Caco-2 (cell line): ENCODE measurements at regions not wholly inside any gene's neighbourhood (a gene's known extent, or its start where the extent isn't known, plus 50 kb on each side); places are given as distances from the start of the nearest gene placed in this dataset.

Experiments
- BruUV-seq: library from RNA; stranded (reverse); fragments of 400-500 nt; replicated peaks from 2 replicates; lab custom pipeline; 2021; lab: Mats Ljungman, UMichigan
- CTCF ChIA-PET: fragments of 300-600 bp; sonication (Branson Sonifier 250); formaldehyde crosslinking; loops from one replicate; lab custom pipeline; 2022; ENCODE audit warnings: antibody characterized with exemption; lab: Charles Lee
- POLR2A ChIA-PET: fragments of 300-600 bp; sonication (Branson Sonifier 250); formaldehyde crosslinking; loops from one replicate; lab custom pipeline; 2022; ENCODE audit warnings: antibody characterized with exemption; lab: Charles Lee
- DNase-seq, 2 experiments: peaks; one replicate each; pipeline versions ENCODE4 v3.0.0 to v3.0.0-alpha.2; 2020 to 2022
- H3K27me3 ChIP-seq: replicated peaks from 2 replicates; pipeline ENCODE4 v1.6.0; 2011; ENCODE audit warnings: low read length; ENCODE audit not compliant: control insufficient read depth, insufficient read depth
- H3K36me3 ChIP-seq: 2 replicates; pipeline ENCODE4 v1.5.1; 2011; ENCODE audit warnings: low read length; ENCODE audit not compliant: control insufficient read depth, insufficient read depth
- H3K4me1 ChIP-seq: fragments of 250-450 bp; sonication (Bioruptor Pico); 2 replicates; pipeline ENCODE4 v1.5.1; 2020; ENCODE audit warnings: mild to moderate bottlenecking
- H3K4me3 ChIP-seq: 2 replicates; pipeline ENCODE4 v1.5.1; 2011; ENCODE audit warnings: low read depth, mild to moderate bottlenecking, control low read depth, low read length
- H3K9me3 ChIP-seq: fragments of 250-450 bp; sonication (Bioruptor Pico); 2 replicates; pipeline ENCODE4 v1.5.1; 2020; ENCODE audit warnings: mild to moderate bottlenecking, moderate library complexity
- H3K27ac Mint-ChIP-seq: one replicate; pipeline ENCODE4 v1.8.0; 2022; ENCODE audit warnings: mixed read lengths; ENCODE audit not compliant: unreplicated experiment
- H3K27me3 Mint-ChIP-seq: one replicate; pipeline ENCODE4 v1.8.0; 2022; ENCODE audit warnings: mixed read lengths; ENCODE audit not compliant: insufficient read depth, unreplicated experiment
- H3K36me3 Mint-ChIP-seq: one replicate; pipeline ENCODE4 v1.8.0; 2022; ENCODE audit warnings: mild to moderate bottlenecking, mixed read lengths; ENCODE audit not compliant: insufficient read depth, unreplicated experiment
- H3K4me1 Mint-ChIP-seq: one replicate; pipeline ENCODE4 v1.8.0; 2022; ENCODE audit warnings: low read depth, mixed read lengths; ENCODE audit not compliant: unreplicated experiment
- H3K4me3 Mint-ChIP-seq: one replicate; pipeline ENCODE4 v1.8.0; 2022; ENCODE audit warnings: mild to moderate bottlenecking, moderate library complexity, mixed read lengths; ENCODE audit not compliant: unreplicated experiment
- H3K9me3 Mint-ChIP-seq: one replicate; pipeline ENCODE4 v1.8.0; 2022; ENCODE audit warnings: mixed read lengths; ENCODE audit not compliant: unreplicated experiment
- CTCF ChIP-seq, 2 experiments: fragments of 200-600 bp in 1 of 2; IDR thresholded peaks; 1 replicate in 1 of 2; 2 replicates in 1 of 2; pipeline versions ENCODE4 v1.5.1 to v1.8.0; 2011 to 2022; ENCODE audit warnings: antibody characterized with exemption in 1 of 2, control low read depth in 1 of 2, inconsistent platforms in 1 of 2, low read depth in 1 of 2, low read length in 1 of 2, mild to moderate bottlenecking in 1 of 2, moderate library complexity in 1 of 2; ENCODE audit not compliant: insufficient read depth in 1 of 2, severe bottlenecking in 1 of 2, unreplicated experiment in 1 of 2
- intact Hi-C: fragments of 100-400 bp; cut with micrococcal nuclease; formaldehyde crosslinking; loops from one replicate; pipeline ENCODE4 v1.10.0; 2022; ENCODE audit not compliant: unreplicated experiment

- no peaks in the 10 kb centered on the region for H3K36me3 Mint-ChIP-seq
- Histone ChIP-seq H3K9me3 (peaks cover 8% of the 10 kb centered on the region; the same call in 1 of the 2 replicates), H3K4me3 (no peak overlapping the region), H3K36me3 (no peaks in the 10 kb centered on the region), H3K4me1 (peaks cover 16% of the 10 kb centered on the region), H3K27me3 (no peaks in the 10 kb centered on the region)
- ChIA-PET CTCF (interaction anchor here (0.7 kb wide), 1 partner anchor 235 kb away, joined by 3 read pairs; no protein-coding TSS in a partner anchor), POLR2A (no interaction called here)
- H3K9me3 Mint-ChIP-seq = peaks cover 27% of the 10 kb centered on the region
- intact Hi-C loops = no loop called here
- peak overlapping the region; percentile 3 for H3K27ac Mint-ChIP-seq
- DNase-seq = no peak
- H3K4me1 Mint-ChIP-seq = peaks cover 15% of the 10 kb centered on the region
- H3K27me3 Mint-ChIP-seq = no peaks in the 10 kb centered on the region
- no peak for TF ChIP-seq CTCF (IDR thresholded peaks at IDR 0.05; ENCODE audit: insufficient read depth in 1 of 2, low read depth in 1 of 2, low read length in 1 of 2, severe bottlenecking in 1 of 2, unreplicated experiment in 1 of 2)
- no TSS peak for BruUV-seq
- H3K4me3 Mint-ChIP-seq = peak overlapping the region; percentile 9
These were observed 582.4 kb upstream of the B3GAT1 start for GRCh38 chr11:134994431-134994830.

- no peak overlapping the region for H3K4me3 Mint-ChIP-seq
- H3K27ac Mint-ChIP-seq = no peak overlapping the region
These were observed 581.7 kb upstream of the B3GAT1 start for GRCh38 chr11:134993691-134994243.

GRCh38 chr11:134992981-134993380 is 580.9 kb upstream of the B3GAT1 start:
- Mint-ChIP-seq H3K27me3 (no peaks in the 10 kb centered on the region), H3K27ac (no peak overlapping the region)

More at GRCh38 chr11:134993691-134994243, 581.7 kb upstream of the B3GAT1 start:
- TSS peak; percentile 74 for BruUV-seq
- Histone ChIP-seq H3K4me3 (no peak overlapping the region), H3K27me3 (no peaks in the 10 kb centered on the region), H3K9me3 (peaks cover 8% of the 10 kb centered on the region; the same call in 1 of the 2 replicates), H3K36me3 (no peaks in the 10 kb centered on the region), H3K4me1 (peaks cover 16% of the 10 kb centered on the region)
- intact Hi-C loops = no loop called here
- no peaks in the 10 kb centered on the region for H3K36me3 Mint-ChIP-seq
- peaks cover 28% of the 10 kb centered on the region for H3K9me3 Mint-ChIP-seq
- no peak for TF ChIP-seq CTCF (IDR thresholded peaks at IDR 0.05; ENCODE audit: insufficient read depth in 1 of 2, low read depth in 1 of 2, low read length in 1 of 2, severe bottlenecking in 1 of 2, unreplicated experiment in 1 of 2)
- CTCF ChIA-PET = interaction anchor here (0.7 kb wide), 1 partner anchor 235 kb away, joined by 3 read pairs; no protein-coding TSS in a partner anchor
- peaks cover 15% of the 10 kb centered on the region for H3K4me1 Mint-ChIP-seq
- POLR2A ChIA-PET = no interaction called here
- no peak for DNase-seq
- no peaks in the 10 kb centered on the region for H3K27me3 Mint-ChIP-seq

More at GRCh38 chr11:134992981-134993380, 580.9 kb upstream of the B3GAT1 start:
- peaks cover 8% of the 10 kb centered on the region; the same call in 1 of the 2 replicates for H3K9me3 ChIP-seq
- H3K4me3 Mint-ChIP-seq = no peak overlapping the region
- ChIA-PET CTCF (no interaction called here), POLR2A (no interaction called here)
- no peak for DNase-seq
- no peaks in the 10 kb centered on the region for H3K27me3 ChIP-seq
- no TSS peak for BruUV-seq
- intact Hi-C loops = no loop called here
- peaks cover 28% of the 10 kb centered on the region for H3K9me3 Mint-ChIP-seq
- peaks cover 15% of the 10 kb centered on the region for H3K4me1 Mint-ChIP-seq
- no peaks in the 10 kb centered on the region for H3K36me3 Mint-ChIP-seq
- H3K4me1 ChIP-seq = peaks cover 16% of the 10 kb centered on the region
- H3K4me3 ChIP-seq = no peak overlapping the region
- no peaks in the 10 kb centered on the region for H3K36me3 ChIP-seq
- TF ChIP-seq CTCF (IDR thresholded peaks at IDR 0.05; ENCODE audit: insufficient read depth in 1 of 2, low read depth in 1 of 2, low read length in 1 of 2, severe bottlenecking in 1 of 2, unreplicated experiment in 1 of 2) = no peak
